ENCODE measurements at regions not wholly inside any gene's neighbourhood (a gene's known extent, or its start where the extent isn't known, plus 50 kb on each side); places are given as distances from the start of the nearest gene placed in this dataset.

DNA sequence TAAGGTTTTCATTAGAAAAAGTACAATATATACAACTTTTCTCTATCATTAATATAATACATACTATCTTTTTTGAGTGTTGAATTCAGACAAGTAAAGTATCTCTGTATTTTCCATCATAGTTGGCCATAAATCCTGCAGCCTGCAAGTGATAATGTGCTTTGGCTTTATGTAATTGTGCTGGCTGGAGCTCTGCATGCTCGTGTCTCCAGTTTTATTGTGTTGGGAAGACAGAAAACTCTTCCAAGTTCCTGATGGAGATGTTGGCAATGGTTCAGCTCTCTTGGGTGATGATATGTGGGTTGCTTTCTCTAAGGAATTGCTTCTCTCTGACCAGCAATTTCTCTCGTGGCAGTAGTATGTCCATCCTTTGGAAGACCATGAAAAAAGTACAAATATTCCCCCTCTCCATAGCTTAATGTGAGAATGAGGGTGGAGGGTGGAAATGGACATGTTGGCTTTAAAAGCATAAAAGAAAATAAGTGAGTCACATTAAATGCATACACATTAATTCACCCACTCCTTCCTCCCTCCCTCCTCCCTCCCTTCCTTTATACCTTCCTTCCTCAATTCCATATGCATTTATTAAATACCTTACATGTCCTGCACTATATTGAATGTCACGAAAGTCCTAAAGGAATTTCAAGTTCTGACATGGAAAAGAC lies 344.2 kb downstream of the MTX2 start:
- DNase-seq: peak; percentile 3

DNA sequence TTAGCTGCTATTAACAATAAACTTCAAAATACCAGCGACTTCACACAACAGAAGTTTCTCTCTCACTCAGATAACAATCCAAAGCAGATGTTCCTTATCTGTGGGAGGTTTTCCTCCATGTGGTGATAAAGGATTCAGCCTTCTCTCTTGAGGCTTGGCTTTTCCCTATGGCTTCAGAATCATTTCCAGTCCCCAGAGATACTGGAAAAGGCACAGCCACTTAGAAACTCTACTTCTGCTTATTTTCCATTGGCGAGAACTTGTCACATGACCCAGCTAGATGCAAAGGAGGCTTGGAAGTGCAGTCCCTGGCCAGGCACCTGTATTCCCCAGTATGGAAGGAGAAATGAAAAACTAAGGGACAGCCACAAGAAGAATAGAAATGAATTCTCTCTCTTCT lies 344.8 kb downstream of the MTX2 start:
- DNase-seq: no peak

DNA sequence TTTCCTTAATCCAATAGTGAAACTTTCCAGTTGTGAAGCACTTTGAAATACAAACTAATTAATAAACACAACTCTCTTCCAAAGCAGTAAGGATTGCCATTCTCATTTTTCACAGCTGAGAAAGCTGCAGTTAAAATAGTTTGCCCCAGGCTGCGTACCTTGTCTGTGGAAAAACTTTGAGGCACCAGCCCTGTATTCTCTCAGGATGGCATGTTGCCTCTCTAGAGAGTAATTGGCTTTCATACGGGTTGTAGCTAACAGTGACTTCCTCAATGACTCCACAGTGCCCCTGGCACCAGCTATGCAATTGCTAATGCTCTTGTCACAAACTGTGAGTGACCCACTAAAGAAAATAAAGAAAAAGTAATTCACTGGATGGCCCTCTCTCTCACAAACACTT lies 345.7 kb downstream of the MTX2 start:
- DNase-seq: no peak

DNA sequence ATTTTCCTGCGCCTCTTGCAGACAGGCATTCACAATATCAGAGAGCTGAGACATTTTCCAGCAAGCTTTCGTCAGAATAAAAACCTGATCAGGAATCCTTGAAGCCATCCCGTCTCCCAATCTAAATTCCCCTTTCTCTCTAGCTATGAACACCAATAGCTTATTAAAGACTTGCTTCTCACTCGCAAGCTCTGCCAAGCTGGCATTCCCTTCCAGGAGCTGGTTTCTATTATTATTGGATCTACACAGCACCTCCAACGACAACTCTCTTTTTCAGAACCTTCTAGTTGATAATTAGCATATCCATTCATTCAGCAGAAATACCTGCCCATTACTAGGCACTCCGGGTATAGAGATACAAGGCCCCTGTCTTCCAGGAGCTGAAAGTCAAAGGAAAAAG lies 350.3 kb downstream of the MTX2 start:
- DNase-seq: no peak

GRCh38 chr2:176621350-176621749 lies 352.1 kb downstream of the MTX2 start:
- DNase-seq: no peak

DNA sequence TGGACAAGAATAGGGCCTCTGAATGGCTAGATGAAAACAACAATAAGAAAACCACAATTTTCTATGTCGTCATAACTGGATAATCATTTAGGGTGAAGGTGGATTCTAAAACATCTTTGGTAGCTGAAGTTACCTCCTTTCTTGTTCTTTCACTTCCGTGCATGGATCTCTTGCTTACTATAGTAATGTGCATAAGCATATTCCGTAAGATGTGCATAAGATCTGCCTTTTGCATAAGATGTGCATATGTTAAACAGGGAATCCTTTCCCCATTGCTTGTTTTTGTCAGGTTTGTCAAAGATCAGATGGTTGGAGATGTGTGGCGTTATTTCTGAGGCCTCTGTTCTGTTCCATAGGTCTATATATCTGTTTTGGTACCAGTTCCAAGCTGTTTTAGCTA lies 353.6 kb downstream of the MTX2 start:
- DNase-seq: no peak

DNA sequence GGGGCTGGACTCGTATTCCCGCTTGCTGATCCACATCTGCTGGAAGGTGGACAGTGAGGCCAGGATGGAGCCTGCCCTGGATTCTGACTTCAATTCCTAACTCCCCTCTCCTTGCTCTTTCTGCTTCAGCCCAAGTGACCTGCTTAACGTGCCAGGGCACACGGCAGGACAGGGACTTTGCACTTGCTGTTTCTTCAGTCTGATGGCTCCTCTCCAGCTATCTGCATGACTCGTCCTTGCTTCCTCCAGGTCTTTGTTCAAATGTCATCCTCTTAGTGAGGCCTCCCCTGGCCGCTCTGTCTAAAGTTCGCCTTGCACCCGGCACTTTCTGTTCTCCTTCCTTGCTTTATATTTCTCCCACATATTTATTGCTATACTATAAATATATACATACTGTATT lies 357.6 kb downstream of the MTX2 start:
- no peak for DNase-seq

DNA sequence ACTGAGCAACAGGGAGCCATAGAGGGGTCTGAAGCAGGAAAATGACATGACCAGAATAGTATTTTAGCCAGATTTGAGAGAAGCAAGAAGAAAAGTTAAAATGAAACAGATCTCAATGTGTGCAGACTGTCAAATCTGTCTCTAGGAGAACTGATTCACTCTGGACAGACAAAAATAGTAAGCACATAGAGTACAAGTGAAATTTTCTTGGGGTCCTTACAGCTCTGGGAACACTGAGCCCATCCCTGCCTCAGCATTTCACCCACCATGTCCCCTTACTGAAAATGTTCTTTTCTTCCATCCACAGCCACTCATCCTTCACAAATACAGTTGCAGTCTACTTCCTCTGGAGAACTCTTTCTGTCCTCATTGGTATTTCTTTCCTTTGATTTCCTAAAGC lies 359.2 kb downstream of the MTX2 start:
- DNase-seq: no peak

DNA sequence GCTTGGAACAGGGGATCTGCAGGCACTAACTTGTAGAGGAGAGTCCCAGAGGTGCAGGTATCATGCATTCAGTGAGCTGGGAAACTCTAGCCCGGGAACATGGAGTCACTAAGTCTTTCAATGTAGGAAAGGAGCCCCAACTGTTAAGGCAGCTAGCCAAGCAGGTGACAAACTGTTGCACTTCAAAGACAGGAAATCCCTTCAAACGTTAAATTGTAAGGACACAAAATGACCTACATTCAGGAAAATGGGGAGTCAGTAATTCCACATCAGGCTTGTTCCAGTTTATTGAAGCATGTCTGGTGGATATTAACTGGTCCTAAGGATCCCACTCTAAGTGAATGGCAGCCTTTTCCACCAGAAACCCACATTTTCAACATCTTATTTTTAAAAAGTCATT lies 364.5 kb downstream of the MTX2 start:
- DNase-seq: no peak

DNA sequence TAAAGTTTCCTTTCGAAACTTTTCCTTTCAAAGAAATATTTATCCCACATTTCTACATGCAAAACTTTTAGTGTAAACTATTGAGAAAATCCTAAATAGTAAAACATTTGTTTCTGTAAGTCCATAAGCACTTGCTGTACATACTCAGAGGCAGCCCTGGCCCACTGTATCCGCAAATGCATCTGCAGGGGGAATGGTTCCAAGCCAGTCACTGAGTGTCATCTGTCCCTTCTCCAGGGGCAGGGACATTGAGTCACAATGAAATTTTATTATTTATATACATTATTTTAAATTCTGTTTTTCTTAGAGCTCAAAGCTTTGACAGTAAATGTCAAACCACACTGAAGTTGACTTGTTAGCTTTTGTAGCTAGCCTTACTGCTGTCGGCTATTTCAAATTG lies 367.2 kb downstream of the MTX2 start:
- no peak for DNase-seq

DNA sequence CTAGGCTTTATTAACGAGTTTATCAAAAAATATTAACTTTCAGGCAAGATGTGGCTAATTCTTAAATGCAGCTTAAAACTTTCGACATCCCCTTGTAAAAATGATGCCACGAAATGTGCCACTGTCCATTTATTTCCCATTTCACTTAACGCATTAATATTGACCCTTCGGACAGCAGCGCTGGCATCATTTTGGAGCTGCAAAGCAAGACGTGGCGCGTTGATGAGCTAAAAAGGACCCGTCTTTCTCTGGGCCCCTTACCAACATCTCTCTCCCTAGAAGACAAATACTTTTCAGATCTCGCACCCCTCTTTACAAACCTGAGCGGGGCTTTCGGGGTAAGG lies 367.9 kb downstream of the MTX2 start:
- no peak for DNase-seq

DNA sequence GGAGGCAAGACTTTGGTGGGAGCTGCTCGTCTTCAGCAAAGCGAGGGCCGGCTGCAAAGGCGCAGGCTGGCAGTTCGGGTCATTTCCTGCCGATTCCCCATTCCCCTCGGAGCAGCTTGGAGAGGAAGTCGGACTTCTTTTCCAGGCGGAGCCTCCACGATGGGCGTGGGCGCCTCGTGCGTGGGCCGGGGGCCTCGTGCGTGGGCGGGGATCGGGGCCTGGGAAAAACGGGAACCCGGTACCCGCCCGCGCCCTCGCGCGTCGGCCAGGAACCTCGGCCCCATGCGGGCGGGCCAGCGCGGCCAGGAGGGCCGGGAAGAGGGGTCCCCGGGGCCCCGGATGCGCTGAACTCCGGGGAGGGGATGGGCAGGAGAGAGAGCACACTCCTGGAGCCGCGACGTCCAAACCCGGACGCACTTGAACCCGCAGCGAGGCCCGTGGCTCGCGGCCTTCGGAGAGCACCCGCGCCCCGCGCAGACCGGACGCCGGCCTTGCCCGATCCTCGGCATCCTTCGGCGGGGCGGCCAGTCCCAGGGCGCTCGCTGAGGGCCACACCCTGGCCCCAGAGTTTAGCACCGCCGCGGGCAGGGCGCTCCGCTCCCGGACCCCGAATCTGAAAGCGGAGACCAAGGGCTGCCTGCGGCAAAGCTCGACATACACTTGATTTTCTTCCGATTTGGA lies 368.4 kb downstream of the MTX2 start:
- no peak for DNase-seq

GRCh38 chr2:176638167-176639015 lies 369.1 kb downstream of the MTX2 start:
- DNase-seq: peak; percentile 12

DNA sequence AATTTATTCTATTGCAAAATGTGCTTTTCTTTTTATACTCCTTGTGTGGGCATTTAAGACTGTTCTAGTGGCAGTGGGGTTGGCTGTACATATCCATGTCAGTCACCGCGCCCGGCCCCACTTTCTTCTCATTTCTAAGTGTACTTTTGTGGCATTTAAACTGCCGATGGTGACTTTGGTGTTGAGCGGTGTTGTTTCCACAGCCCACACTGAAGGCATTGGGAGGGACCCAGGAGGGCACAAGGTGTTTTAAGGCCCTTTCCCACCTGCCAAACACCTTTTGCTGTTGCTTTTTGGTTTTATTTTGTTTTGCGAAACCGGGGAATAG lies 369.7 kb downstream of the MTX2 start:
- DNase-seq: no peak

GRCh38 chr2:176639671-176640070 lies 370.4 kb downstream of the MTX2 start:
- DNase-seq: no peak

- no peak for DNase-seq
Measured at GRCh38 chr2:176641436-176641835, 372.2 kb downstream of the MTX2 start.

GRCh38 chr2:176642074-176642473 lies 372.8 kb downstream of the MTX2 start:
- no peak for DNase-seq

GRCh38 chr2:176643646-176644045 lies 374.4 kb downstream of the MTX2 start:
- no peak for DNase-seq

GRCh38 chr2:176645494-176645893 lies 376.3 kb downstream of the MTX2 start:
- no peak for DNase-seq

- no peak for DNase-seq
Measured at GRCh38 chr2:176646033-176646615, 376.9 kb downstream of the MTX2 start.

DNA sequence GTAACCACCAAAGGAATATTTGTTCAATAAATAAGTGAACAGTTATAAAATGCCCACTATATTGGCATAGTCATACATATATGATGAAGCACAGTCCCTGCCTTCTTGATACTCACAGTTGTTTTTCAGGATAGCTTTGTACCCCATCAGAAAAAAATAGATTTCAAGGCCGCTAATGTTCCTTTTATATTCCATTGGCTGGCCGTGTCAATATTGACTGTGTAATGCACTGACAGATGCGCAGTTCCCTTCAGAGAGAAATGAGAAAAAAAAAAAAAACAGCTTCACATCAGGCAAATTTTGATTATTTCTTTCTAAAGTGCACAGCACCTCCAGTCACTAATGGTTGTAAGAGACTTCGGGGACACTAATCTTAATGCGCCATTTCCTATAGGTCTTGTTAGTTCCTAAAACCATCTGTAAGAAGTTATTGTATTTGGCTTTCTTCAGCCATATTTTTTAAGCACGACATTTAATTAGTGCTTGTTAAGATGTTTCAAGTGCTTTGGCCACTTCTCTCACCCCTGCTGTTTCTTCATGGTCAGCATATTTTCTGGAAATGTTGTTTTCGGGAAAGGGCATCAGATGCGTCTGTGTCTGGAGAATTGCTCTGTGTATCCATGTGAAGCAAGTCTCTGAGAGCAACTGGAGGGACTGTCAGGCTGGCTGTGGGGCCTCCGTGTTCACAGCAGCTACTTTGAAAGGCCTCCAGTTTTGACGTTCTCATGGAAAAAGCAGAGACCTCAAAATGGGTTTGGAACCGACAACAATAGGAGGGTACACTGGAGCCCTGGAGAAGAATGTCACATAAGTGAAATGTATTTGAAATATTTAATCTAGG lies 378.3 kb downstream of the MTX2 start:
- no peak for DNase-seq

DNA sequence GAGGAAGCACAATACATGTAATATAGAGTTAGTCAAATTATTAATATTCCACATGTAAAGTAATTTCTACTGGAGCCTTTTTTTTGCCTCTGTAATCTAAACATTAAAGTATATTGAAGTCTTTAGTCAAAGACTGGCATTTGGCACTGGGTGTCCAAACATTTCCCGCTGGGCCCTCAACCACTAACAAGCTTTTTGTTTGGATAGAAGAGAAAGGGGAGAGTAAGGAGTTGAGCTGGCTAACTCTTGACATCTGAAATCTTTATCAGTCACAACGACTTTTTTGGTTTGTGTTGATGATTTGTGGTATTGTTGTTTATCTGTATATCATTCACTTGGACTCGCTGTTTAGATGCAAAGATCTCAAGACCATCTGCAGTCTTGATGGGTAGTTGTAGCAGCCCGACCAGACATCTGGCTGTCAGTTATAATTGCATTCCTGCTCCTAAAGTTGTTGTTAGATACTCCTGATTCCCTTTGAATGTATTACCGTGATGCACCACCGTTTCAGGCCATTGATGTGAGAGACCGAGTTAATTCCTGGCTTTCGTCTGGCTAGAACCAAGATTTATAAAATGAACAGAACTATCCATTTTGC lies 379.6 kb downstream of the MTX2 start:
- DNase-seq: no peak

Data from occipital lobe (tissue), 1 donor.